Caco-2 (cell line): ENCODE measurements at regions not wholly inside any gene's neighbourhood (a gene's known extent, or its start where the extent isn't known, plus 50 kb on each side); places are given as distances from the start of the nearest gene placed in this dataset.

ENCODE experiments used
- BruUV-seq: library from RNA; stranded (reverse); fragments of 400-500 nt; replicated peaks from 2 replicates; lab custom pipeline; 2021; lab: Mats Ljungman, UMichigan
- CTCF ChIA-PET: fragments of 300-600 bp; sonication (Branson Sonifier 250); formaldehyde crosslinking; loops from one replicate; lab custom pipeline; 2022; ENCODE audit warnings: antibody characterized with exemption; lab: Charles Lee
- POLR2A ChIA-PET: fragments of 300-600 bp; sonication (Branson Sonifier 250); formaldehyde crosslinking; loops from one replicate; lab custom pipeline; 2022; ENCODE audit warnings: antibody characterized with exemption; lab: Charles Lee
- DNase-seq, 2 experiments: peaks; one replicate each; pipeline versions ENCODE4 v3.0.0 to v3.0.0-alpha.2; 2020 to 2022
- H3K27me3 ChIP-seq: replicated peaks from 2 replicates; pipeline ENCODE4 v1.6.0; 2011; ENCODE audit warnings: low read length; ENCODE audit not compliant: control insufficient read depth, insufficient read depth
- H3K36me3 ChIP-seq: 2 replicates; pipeline ENCODE4 v1.5.1; 2011; ENCODE audit warnings: low read length; ENCODE audit not compliant: control insufficient read depth, insufficient read depth
- H3K4me1 ChIP-seq: fragments of 250-450 bp; sonication (Bioruptor Pico); 2 replicates; pipeline ENCODE4 v1.5.1; 2020; ENCODE audit warnings: mild to moderate bottlenecking
- H3K4me3 ChIP-seq: 2 replicates; pipeline ENCODE4 v1.5.1; 2011; ENCODE audit warnings: low read depth, mild to moderate bottlenecking, control low read depth, low read length
- H3K9me3 ChIP-seq: fragments of 250-450 bp; sonication (Bioruptor Pico); 2 replicates; pipeline ENCODE4 v1.5.1; 2020; ENCODE audit warnings: mild to moderate bottlenecking, moderate library complexity
- H3K27ac Mint-ChIP-seq: one replicate; pipeline ENCODE4 v1.8.0; 2022; ENCODE audit warnings: mixed read lengths; ENCODE audit not compliant: unreplicated experiment
- H3K27me3 Mint-ChIP-seq: one replicate; pipeline ENCODE4 v1.8.0; 2022; ENCODE audit warnings: mixed read lengths; ENCODE audit not compliant: insufficient read depth, unreplicated experiment
- H3K36me3 Mint-ChIP-seq: one replicate; pipeline ENCODE4 v1.8.0; 2022; ENCODE audit warnings: mild to moderate bottlenecking, mixed read lengths; ENCODE audit not compliant: insufficient read depth, unreplicated experiment
- H3K4me1 Mint-ChIP-seq: one replicate; pipeline ENCODE4 v1.8.0; 2022; ENCODE audit warnings: low read depth, mixed read lengths; ENCODE audit not compliant: unreplicated experiment
- H3K4me3 Mint-ChIP-seq: one replicate; pipeline ENCODE4 v1.8.0; 2022; ENCODE audit warnings: mild to moderate bottlenecking, moderate library complexity, mixed read lengths; ENCODE audit not compliant: unreplicated experiment
- H3K9me3 Mint-ChIP-seq: one replicate; pipeline ENCODE4 v1.8.0; 2022; ENCODE audit warnings: mixed read lengths; ENCODE audit not compliant: unreplicated experiment
- CTCF ChIP-seq, 2 experiments: fragments of 200-600 bp in 1 of 2; IDR thresholded peaks; 1 replicate in 1 of 2; 2 replicates in 1 of 2; pipeline versions ENCODE4 v1.5.1 to v1.8.0; 2011 to 2022; ENCODE audit warnings: antibody characterized with exemption in 1 of 2, control low read depth in 1 of 2, inconsistent platforms in 1 of 2, low read depth in 1 of 2, low read length in 1 of 2, mild to moderate bottlenecking in 1 of 2, moderate library complexity in 1 of 2; ENCODE audit not compliant: insufficient read depth in 1 of 2, severe bottlenecking in 1 of 2, unreplicated experiment in 1 of 2
- intact Hi-C: fragments of 100-400 bp; cut with micrococcal nuclease; formaldehyde crosslinking; loops from one replicate; pipeline ENCODE4 v1.10.0; 2022; ENCODE audit not compliant: unreplicated experiment

- no peak for DNase-seq
- ChIA-PET CTCF (no interaction called here), POLR2A (no interaction called here)
- Histone ChIP-seq H3K4me3 (no peak overlapping the region), H3K27me3 (no peaks in the 10 kb centered on the region), H3K9me3 (no peaks in the 10 kb centered on the region), H3K4me1 (no peaks in the 10 kb centered on the region), H3K36me3 (no peaks in the 10 kb centered on the region)
- TF ChIP-seq CTCF (IDR thresholded peaks at IDR 0.05; ENCODE audit: insufficient read depth in 1 of 2, low read depth in 1 of 2, low read length in 1 of 2, severe bottlenecking in 1 of 2, unreplicated experiment in 1 of 2) = no peak
- no peak overlapping the region for H3K27ac Mint-ChIP-seq
- H3K4me1 Mint-ChIP-seq = peaks cover 6% of the 10 kb centered on the region
- H3K36me3 Mint-ChIP-seq = peaks cover 4% of the 10 kb centered on the region
- BruUV-seq = no TSS peak
- no peak overlapping the region for H3K4me3 Mint-ChIP-seq
- H3K27me3 Mint-ChIP-seq = no peaks in the 10 kb centered on the region
- intact Hi-C loops = no loop called here
- no peaks in the 10 kb centered on the region for H3K9me3 Mint-ChIP-seq
These were observed 866.8 kb downstream of the TBC1D22A start for GRCh38 chr22:47629273-47629711.

GRCh38 chr22:47628477-47629272 is 866.2 kb downstream of the TBC1D22A start:
- H3K27me3 Mint-ChIP-seq = no peaks in the 10 kb centered on the region
- no peak for TF ChIP-seq CTCF (IDR thresholded peaks at IDR 0.05; ENCODE audit: insufficient read depth in 1 of 2, low read depth in 1 of 2, low read length in 1 of 2, severe bottlenecking in 1 of 2, unreplicated experiment in 1 of 2)
- ChIA-PET POLR2A (no interaction called here), CTCF (no interaction called here)
- H3K36me3 Mint-ChIP-seq = peaks cover 4% of the 10 kb centered on the region
- Histone ChIP-seq H3K9me3 (no peaks in the 10 kb centered on the region), H3K27me3 (no peaks in the 10 kb centered on the region), H3K36me3 (no peaks in the 10 kb centered on the region), H3K4me3 (no peak overlapping the region), H3K4me1 (no peaks in the 10 kb centered on the region)
- no peak overlapping the region for H3K27ac Mint-ChIP-seq
- BruUV-seq = no TSS peak
- H3K9me3 Mint-ChIP-seq = no peaks in the 10 kb centered on the region
- no peak for DNase-seq
- intact Hi-C loops = no loop called here
- no peak overlapping the region for H3K4me3 Mint-ChIP-seq
- H3K4me1 Mint-ChIP-seq = peaks cover 6% of the 10 kb centered on the region

- Mint-ChIP-seq H3K4me1 (peaks cover 6% of the 10 kb centered on the region), H3K27me3 (no peaks in the 10 kb centered on the region), H3K4me3 (no peak overlapping the region), H3K9me3 (no peaks in the 10 kb centered on the region), H3K27ac (no peak overlapping the region), H3K36me3 (peaks cover 4% of the 10 kb centered on the region)
- intact Hi-C loops = no loop called here
- no peak for DNase-seq
- H3K4me1 ChIP-seq = no peaks in the 10 kb centered on the region
- no peak for TF ChIP-seq CTCF (IDR thresholded peaks at IDR 0.05; ENCODE audit: insufficient read depth in 1 of 2, low read depth in 1 of 2, low read length in 1 of 2, severe bottlenecking in 1 of 2, unreplicated experiment in 1 of 2)
- no peak overlapping the region for H3K4me3 ChIP-seq
- ChIA-PET CTCF (no interaction called here), POLR2A (no interaction called here)
- no peaks in the 10 kb centered on the region for H3K9me3 ChIP-seq
- no TSS peak for BruUV-seq
- no peaks in the 10 kb centered on the region for H3K27me3 ChIP-seq
- H3K36me3 ChIP-seq = no peaks in the 10 kb centered on the region
These were observed 865.3 kb downstream of the TBC1D22A start for GRCh38 chr22:47627556-47628253.
